ENCODE measurements at regions not wholly inside any gene's neighbourhood (a gene's known extent, or its start where the extent isn't known, plus 50 kb on each side); places are given as distances from the start of the nearest gene placed in this dataset.
A peak's percentile ranks its signal among the peaks of the same experiment; 100 is the strongest.
"Not testable (repeated sequence)": the region's sequence is repeated elsewhere in the genome, so short reads cannot be mapped to it uniquely, and the experiment has no call there.

DNA sequence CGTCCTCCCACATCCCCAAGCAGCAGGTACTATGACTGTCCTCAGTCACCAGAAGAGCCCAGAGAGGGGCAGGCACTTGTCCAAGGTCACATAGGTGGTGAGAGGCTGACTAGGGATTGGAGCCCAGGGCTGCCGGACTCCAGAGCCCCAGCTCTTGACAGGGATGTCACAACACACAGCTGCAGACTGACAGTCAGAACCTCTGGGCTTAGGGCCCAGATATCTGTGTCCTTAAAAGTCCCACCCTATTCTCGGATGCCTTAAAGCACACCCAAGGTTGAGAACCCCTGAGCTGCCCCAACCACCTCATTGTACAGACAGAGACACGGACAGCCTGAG lies 622.9 kb downstream of the MATN1 start:
- DNase-seq = no peak

DNA sequence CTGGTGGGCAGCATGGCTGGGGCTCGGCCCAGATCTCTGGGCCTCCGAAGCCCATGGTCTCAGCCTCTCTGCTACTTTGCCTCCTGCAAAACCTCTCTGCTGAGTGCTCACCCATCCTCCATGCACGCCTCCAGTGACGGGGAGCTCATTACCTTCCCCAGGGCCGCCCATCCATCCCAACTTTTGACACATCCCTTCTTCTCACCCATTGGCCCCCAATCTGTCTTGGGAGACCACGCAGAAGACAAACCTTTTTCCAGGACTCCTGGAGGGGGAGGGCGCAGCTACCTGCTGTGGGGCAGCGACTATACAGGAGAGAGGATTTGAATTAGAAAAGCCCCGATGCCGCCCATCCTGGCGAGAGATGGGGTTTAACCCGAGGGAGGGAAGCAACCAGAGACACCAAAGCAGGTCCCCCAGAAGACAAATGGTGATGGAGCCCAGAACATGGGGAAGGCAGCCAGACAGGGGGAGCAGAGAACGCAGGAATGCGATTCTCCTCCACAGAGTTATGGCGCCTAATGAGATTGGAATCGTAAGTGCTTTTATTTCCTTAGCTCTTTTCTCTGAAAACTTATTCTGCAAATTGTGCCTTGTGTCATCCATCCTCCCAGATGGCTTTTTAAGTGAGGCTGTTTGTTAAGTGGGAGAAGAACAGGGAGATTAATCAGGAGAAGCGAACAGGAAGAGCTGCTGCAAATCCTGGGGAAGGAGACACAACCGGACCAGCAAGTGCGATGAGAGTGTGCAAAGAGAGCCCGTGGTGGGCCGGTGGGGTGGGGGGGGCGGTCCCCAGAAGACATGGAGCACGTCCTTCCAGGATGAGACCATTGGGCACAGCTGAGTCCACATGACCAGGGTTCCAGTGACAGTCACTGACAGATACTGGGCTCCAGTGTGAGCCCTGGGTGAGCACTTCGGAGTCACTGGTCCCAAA lies 623.5 kb downstream of the MATN1 start:
- DNase-seq = no peak

DNA sequence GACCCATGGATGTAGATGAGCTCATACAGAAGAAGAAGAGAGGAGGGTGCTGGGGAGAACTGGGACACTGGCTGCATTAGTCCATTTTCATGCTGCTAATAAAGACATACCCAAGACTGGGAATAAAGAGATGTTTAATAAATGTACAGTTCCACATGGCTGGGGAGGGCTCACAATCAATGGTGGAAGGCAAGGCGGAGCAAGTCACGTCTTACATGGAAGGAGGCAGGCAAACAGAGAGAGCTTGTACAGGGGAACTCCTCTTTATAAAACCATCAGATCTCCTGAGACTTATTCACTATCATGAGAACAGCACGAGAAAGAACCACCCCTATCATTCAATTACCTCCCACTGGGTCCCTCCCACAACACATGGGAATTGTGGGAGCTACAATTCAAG lies 625.5 kb downstream of the MATN1 start:
- not testable (repeated sequence) for DNase-seq

DNA sequence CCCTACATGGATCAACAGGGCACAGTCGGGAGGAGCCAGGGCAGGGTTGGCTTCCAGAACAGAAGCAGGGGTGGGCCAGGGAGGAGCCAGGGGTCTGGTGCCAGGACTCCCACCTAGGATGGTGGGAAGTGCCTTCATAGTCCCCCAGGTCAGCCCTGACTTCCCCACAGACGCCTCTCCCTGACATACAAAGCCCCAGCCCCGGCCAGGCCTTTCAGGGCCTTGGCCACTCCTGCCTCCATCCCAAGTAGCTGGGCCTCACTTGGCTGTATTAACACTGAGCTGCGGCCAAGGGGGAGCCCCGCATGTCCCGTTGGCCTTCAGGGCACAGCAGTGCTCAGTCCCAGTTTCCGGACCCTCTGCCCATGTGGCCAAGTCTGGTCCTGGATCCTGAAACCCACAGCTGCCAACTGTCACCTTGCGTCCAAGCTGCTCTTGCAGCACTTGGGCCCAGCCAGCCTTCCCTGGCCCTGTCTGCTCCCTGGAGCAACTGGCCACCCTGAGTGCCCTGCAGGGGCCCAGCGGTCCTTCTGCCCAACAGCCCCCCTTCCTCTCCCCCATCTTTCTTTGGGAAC lies 627.8 kb downstream of the MATN1 start:
- no peak for DNase-seq

DNA sequence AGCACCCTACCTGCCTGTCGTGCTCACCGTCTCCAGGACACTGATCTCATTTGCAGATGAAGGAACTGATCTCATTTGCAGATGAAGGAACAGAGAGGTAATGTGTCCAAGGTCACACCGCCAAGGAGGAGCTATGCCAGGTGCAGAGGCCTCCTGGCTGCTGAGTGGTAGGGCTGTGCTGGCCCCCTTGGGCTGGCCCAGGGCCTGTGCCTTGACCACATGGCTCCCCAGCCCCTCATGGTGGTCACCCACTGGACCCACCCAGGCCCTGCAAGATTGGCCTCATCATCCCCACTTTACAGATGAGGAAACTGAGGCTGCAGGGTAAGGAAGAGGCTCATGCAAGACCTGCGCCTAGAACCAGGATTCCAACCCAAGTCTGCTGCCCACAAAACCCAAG lies 628.3 kb downstream of the MATN1 start:
- no peak for DNase-seq

DNA sequence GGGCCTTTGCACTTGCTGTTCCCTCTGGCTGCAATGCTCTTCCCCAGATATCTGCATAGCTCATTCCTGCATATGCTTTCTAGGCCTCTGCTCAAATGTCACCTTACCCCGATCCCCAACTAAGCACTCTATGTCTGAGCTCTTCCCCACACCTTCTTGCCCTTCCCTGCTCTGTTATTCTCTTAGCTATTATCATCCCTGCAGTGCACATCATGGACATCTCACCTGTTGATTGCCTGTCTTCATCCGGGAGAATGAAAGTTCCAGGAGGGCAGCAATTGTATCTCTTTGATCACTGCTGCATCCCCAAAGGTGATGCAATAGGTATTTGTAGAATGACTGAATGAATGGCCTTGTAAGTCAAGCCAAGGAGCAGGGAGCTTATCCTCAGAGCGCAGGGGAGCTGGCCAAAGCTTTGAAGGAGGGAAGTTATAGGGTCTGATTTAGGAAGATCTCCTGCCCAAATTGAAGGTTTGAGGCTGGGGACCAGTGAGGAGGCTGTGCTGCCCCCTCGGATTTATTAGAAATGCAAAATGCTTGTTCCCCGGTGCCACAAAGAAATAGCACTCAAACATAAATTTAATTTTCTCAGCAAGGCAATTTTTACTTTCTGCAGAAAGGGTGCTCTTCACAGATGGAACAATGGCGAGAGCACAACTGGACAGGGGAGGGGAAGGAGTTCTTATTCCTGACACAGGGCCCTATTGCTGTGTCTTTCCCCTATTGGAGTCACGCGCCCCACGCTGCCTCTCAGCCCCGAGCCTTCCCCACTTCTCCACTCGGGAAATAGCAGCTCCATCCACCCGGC lies 631.1 kb downstream of the MATN1 start:
- DNase-seq = no peak

DNA sequence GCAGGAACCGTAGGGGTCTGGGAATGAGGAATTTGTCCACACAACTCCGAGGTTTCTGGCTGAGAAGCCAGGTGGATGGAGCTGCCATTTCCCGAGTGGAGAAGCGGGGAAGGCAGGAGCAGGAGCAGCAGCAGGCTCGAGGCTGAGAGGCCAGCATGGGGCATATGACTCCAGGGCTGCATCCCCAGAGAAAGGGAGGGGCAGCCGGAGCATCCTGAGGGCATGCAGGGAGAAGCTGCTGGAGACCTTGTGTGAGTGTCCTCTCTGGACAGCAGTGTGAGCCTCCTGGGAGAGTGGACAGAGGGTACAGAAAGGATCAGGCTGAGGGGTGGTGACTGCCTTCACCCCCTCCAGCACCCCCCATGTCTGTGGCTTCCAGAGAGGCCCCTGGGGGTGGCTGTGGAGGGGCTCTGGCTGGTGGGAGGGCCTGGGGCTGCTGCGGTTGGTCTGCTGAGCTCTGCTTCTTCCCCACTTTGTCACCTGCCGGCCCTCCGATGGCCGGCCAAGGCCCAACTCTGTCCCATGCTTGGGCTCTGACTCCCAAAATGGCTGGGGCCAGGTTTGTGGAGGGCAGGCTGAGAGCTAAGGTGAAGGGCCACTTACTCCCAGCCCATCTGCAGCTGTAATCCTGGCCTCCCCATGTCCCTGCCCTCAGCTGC lies 633.1 kb downstream of the MATN1 start:
- no peak for DNase-seq

DNA sequence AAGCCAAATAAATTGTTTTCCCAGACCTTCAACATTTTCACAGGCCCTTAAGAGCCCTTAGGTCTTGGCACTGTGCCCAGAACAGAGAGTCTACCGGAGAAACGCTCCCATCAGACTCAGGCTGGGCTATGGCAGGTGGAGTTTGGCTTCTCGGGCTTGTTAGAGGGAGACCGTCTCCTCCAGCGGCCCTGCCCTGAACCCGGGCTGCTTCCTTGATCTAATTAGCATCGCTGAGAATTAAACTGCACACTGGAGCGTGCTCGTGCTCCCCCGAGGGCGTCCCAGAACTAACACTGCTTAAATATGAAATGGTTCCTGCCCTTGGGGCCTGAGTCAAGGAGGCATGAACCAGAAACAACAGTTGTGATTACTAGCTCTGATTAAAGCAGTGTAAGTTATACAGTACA lies 634.4 kb downstream of the MATN1 start:
- no peak for DNase-seq

DNA sequence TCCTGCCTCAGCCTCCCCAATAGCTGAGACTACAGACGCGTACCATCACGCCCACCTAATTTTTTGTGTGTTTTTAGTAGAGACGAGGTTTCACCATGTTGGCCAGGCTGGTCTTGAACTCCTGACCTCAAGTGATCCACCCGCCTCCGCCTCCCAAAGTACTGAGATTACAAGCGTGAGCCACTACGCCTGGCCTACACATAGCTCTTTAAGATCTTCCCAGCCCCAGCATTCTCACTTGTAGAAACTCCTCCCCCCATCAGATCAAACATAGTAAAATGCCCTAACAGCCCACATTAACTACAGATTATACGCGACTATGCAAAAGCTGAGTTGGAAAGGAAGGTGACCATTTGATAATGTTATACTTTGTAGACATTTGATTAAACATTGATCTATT lies 634.8 kb downstream of the MATN1 start:
- no peak for DNase-seq

DNA sequence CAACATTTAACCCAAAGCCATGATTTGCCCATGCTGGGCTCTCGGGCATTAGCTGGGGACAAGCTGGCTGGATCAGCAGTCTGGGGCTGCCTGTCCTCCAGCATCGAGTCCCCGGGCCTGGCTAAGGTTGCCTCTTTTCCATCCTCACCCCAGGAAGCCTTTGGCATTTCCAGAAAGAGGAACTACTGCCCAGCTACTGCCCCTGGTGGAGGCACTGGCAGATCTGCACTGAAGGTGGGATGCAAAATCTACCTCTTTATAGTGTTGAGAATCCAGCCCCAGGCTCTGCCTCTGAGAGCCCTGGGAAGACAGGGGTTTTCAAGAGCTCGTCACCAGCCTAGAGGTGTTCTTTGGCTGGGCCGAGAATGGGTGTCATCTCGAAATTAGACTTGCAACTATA lies 635.9 kb downstream of the MATN1 start:
- DNase-seq = no peak

DNA sequence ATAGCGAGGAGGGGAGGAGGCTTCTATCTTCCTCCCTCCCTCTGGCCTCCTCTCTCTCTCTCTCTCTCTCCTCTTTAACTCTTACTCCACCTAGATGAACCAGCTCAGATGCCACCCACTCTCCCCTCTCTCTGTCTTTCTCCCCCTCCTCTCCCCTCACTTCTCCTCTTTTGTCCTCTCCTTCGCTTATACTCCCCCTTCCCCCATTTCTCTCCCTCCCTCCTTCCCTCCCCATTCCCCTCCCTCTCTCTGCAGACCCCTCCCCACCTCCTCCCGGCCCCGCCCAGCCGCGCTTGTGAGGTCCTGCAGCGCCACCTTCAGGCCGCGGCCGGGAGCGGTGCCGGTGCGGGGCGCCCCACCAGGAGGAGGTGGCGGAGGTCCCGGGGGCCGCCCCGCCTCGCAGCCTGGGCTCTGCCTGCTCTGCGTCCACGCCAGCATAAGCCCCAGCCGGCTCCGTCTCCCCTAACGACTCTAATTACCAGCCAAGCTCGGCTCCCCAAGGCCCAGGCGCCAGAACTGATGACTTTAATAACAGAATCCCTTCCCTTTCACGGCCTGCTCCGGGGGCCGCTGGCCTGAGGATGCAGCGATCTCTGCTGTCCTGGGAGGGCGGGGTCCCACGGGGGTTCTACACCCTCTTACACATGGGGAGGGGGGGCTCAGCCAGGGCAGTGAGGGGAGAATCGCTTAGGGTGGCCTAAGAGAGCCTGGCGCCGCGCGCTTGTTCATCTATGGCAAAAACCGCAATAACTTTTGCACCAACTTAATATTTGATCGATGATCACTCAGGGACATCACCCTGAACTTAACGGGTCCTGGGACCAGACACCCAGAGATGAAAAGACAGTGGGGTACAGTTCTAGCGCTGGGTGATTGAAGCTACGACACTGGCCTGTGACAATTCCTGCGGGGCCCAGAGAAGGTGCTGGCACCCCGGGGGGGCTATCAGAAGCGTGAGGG lies 637.3 kb downstream of the MATN1 start:
- DNase-seq = peak; percentile 65

DNA sequence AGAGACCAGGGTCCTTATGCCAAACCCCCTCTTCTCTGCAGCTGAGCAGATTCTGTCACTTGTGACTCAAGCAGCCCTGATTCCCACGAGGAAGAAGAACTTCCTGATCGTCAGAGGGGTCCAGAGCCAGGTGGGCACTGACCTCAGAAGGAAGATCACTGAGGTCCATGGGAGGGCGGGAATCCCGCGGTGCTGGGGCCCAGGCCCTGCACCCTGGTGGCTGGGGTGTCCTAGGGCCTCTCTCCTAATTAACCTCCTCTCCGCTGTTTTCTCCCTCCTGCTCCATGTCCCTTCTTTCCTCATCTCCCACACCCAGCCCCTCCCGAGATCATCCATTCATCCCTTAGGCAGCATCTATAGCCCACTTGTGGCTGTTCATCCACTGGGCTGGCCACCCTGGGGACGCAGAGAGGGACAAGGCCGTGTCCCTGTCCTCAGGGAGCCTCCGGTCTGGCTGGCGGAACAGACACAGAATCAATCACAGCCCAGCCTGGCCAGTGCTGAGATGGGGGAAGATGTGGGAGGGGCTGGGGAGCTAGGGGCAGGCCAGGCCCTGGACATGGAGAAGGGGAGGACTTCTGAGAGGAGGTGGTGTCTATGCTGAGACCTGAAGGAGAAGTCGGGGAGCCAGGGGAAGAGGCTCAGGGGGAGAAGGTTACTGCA lies 638.3 kb downstream of the MATN1 start:
- no peak for DNase-seq

DNA sequence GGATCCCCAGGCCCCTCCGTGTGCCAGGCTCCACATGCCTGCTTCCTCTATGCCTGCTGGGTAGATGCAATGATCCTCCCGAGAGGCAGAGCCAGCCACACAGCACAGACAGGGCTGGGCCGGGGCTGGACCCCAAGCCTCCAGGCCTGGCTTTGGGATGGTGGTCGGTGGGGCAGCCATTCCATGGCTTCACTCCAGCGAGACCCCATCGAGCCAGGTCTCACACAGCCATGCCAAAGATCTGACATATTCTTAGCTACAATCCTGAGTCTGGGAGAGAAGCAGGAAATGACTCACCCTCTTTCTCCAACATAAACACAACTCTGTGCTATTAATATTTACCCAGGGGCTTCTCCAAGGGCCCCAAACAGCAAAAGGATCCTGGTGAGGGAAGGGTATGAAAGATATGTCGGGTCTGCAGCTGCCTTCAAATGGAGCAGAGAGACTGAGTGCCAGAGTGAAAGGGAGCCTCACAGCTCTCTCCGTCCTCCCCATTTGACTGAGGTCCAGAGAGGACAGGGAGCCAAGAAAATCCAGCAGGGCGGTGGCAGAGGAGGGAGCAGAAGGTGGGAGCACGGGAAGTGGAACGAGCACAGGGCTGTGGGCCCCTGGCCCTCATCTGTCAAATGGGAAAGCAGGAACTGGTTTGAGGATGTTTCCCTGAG lies 639.5 kb downstream of the MATN1 start:
- no peak for DNase-seq

DNA sequence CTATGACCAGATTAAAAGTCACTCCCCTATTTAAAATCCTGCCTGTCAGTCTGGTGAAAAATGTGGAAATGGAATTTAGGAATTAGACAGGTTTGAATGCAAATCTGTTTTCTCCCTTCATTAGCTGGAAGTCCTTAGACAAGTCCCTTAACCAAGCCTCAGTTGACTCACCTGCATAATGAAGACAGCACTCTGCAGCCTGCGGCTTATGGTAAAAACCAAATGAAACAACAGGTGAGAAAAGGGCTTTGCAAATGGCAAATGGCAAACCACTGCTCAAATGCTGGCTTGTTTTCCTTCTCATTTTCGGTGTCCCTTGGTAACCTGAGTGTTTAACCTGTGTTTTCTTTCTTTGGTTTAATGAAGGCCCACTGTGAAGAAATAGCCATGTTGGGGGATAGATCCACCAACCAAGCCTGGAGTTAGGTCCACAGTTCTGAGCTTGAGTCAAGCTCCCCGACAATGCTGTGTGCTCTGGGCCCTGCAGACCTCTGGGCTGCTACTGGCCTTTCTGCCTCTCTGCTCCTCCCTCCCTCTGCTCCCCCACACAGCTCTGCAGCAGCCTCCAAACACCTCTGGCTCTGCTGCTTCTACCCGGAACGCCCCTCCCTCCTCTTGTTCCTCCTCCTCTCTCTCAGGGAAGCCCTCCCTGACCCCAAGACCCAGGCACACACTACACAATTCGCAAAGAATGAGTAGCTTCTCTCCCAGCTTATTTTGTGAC lies 641.8 kb downstream of the MATN1 start:
- DNase-seq = no peak

DNA sequence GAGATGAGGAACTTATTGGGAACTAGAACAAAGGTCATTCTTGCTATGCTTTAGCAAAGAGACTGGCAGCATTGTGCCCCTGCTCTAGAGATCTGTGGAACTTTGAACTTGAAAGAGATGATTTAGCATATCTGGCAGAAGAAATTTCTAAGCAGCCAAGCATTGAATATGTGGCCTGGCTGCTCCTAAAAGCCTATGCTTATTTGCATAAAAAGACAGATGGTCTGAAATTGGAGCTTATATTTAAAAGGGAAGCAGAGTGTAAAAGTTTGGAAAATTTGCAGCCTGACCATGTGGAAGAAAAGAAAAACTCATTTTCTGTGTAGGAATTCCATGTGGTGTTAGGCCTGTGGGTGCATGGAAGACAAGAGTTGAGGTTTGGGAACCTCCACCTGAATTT lies 647.5 kb downstream of the MATN1 start:
- DNase-seq = not testable (repeated sequence)

DNA sequence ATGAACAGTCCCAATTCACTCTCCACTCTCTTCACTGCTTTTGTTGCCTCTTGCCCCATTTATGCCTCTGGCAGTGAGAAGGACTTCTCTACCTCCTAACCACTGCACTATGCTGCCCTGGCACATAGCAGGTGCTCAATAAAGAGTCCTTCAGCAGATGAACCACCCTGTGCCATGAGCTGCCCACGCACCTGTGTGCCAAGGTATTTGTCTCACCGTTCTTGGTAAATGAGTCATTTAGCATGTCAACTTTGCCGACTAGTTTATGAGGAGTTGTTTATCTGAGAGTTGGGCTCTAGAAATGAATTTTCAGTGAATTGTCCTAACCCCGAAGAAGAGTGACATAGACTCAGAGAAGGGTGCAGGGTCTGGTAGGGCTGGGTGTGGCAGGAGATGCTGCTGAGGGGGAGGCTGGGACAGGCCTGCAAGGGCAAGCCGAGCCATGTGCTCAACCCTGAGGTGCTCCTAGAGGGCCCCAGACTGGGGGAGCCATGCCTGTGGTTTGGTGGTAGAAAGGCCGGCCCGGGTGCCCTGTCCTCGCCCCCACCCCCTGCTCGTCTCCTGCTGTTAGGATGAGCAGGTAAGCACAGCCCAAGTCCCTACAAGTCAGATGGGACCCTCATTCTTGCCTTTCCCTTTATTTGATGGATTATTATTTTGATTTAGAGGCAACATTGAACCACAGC lies 654.5 kb downstream of the MATN1 start:
- no peak for DNase-seq

DNA sequence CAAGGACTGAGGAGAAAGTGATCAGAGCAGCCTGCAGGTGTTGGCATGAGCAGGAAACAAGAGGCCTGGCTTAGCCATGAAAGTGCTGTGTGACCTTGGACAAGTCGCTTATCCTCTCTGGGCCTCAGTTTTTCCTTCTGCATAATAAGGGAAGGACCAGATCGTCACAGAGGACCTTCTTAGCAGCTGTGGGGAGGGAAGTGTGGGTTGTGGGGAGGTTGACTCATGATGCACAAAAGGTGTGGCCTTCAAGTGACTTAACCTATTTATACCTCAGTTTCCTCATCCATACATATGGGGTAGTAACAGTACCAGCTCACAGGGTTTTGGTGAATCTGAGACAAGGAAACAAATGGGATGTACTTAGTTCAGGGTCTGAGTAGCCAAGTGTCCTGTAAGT lies 658.8 kb downstream of the MATN1 start:
- DNase-seq = no peak

DNA sequence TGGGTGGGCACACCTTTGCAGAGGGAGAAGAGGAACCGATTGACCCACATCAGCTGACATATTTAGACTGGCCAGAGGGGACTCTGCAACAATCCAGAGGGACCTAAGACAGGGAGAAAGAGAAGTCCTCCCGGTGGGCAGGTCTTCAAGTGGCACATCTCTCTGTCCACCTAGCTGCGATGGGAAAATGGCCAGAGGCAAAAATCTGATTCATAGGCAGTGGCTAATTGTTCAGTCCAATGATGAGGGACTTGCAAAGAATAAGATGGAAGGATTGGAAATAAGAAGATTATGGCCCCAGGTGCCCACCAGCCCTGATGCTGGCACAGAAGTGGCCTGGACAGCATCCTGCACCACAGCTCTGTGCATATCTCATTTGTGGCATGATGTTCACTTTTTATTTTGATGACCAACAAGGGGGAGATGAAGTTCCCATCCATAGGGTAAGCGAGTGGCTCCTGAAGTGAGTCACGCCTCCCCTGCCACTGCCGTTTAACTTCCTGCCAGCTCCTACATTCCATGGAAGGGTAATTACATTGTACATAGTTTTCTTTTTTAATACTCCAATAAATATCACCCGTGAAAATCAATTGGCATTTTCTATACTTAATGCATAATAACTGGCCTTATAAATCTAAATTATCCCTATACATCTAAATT lies 659.6 kb downstream of the MATN1 start:
- DNase-seq = no peak

Measured in activated CD8-positive, alpha-beta memory T cell treated with anti-CD3 and anti-CD28 coated beads for 24 hours (primary cell).